ENCODE measurements at regions not wholly inside any gene's neighbourhood (a gene's known extent, or its start where the extent isn't known, plus 50 kb on each side); places are given as distances from the start of the nearest gene placed in this dataset.

DNA sequence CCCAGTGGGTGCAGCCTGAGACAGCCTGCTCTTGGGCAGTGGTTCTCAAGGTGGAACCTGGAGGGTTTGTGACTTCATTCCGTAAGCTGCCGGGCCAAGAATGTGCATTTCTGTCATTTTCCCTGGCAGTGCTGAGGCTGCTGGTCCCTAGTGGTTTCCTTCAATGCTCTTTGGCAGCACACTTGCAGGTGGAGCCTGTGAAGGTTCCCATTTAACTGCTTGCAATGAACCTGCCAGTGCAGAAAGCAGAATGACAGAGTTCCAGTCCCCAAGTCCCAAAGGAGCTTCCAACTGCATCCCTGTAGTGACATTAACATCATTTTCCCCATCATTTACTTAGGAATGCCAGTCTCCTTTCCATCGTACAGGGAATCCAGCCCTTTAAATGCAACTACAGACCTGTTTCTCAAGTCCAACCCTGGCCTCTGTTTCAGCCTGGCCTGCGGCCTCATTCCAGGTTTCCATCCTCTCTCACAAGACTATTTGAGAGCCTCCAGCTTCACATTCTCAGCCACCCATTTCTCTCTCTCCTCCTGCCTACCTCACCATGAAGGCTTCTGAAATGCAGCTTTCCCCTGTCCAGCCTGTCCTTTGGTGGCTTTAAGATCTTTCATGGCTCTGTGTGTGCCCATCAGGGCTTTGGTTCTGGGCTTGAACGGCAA lies 149.7 kb upstream of the GGTLC1 start:
- TF ChIP-seq, protein P1, sequence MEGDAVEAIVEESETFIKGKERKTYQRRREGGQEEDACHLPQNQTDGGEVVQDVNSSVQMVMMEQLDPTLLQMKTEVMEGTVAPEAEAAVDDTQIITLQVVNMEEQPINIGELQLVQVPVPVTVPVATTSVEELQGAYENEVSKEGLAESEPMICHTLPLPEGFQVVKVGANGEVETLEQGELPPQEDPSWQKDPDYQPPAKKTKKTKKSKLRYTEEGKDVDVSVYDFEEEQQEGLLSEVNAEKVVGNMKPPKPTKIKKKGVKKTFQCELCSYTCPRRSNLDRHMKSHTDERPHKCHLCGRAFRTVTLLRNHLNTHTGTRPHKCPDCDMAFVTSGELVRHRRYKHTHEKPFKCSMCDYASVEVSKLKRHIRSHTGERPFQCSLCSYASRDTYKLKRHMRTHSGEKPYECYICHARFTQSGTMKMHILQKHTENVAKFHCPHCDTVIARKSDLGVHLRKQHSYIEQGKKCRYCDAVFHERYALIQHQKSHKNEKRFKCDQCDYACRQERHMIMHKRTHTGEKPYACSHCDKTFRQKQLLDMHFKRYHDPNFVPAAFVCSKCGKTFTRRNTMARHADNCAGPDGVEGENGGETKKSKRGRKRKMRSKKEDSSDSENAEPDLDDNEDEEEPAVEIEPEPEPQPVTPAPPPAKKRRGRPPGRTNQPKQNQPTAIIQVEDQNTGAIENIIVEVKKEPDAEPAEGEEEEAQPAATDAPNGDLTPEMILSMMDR (IDR thresholded peaks at IDR 0.05; ENCODE audit: low read depth, low read length): no peak
- in situ Hi-C loops (cut with HindIII; ENCODE audit: low sequenced_read_pairs): no loop called here
- no peak for DNase-seq (ENCODE audit: low read depth, low spot score)
- no peak overlapping the region for H3K4me3 ChIP-seq (ENCODE audit: low read depth, low read length)

DNA sequence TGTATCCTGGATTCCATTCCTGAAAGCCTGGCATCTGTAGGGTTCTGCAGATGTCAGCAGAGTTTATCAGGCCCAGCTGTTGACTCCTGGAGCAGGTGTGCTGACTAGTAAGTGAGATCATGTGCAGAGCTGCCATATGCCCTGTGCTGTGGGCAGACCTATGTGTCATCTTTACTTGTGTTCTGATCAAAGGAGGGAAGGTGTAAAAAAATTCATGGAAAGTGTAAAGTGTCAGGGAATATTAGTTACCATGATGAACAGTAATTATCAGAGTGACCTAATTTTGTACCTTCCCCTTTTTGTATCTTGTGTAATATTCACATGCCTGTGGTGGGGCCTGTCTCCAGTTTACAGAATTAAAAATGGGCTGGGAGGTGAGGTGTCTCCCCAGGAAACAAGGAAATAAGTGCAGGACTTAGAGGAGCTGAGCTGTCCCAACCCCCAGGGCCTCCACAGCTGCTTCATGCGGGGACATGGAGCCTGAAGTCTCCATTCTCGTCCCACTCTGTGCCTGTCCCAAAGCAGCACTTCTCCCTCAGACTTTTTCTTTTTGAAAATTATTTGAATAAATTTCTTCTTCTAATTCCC lies 148.2 kb upstream of the GGTLC1 start:
- in situ Hi-C loops (cut with HindIII; ENCODE audit: low sequenced_read_pairs): no loop called here

DNA sequence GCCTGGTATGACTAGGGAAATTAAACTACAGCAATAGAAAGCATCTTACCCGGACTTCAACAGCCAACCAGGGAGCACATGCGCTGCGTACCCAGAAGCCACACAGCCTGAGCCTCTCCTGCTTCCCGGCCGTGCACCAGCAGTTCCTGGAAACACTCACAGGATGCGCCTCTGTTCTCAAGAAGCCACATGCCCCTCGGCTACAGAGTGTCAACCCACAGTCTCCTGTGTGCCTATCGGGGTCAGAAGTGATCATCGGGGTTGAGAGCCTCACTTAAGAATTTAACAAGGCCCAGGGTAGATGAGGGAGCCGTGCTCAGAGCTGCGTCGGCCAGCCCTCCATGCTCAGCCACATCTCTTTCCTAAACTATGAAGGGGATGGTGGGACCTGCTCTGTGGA lies 147.2 kb upstream of the GGTLC1 start:
- in situ Hi-C loops (cut with HindIII; ENCODE audit: low sequenced_read_pairs): no loop called here
- TF ChIP-seq, protein P1 (IDR thresholded peaks at IDR 0.05; ENCODE audit: low read depth, low read length): no peak
- DNase-seq (ENCODE audit: low read depth, low spot score): no peak
- no peak overlapping the region for H3K4me3 ChIP-seq (ENCODE audit: low read depth, low read length)

More for the DNA sequence above, 148.2 kb upstream of the GGTLC1 start:
- no peak overlapping the region for H3K4me3 ChIP-seq (ENCODE audit: low read depth, low read length)
- TF ChIP-seq, protein P1 (IDR thresholded peaks at IDR 0.05; ENCODE audit: low read depth, low read length): no peak
- DNase-seq (ENCODE audit: low read depth, low spot score): no peak

DNA sequence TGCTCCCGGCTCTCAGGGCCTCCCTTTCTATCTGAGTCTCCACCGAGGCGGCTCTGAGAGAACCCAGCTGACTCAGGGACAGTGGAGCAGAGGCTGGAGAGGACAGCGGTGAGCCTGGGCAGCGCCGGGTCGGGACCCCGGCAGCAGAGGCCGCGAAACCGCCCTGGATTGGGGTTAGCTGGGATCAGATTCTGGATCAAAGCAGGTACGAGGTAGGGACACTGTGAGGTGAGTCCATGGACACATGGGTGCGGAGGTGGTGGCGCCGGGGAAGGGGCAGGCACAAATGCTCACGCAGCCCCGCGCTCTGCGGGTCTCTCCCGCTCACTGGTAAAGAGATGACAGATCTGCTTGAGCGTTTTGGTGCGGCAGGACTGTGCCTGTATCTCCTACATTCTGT lies 146.4 kb upstream of the GGTLC1 start:
- TF ChIP-seq, protein P1 (IDR thresholded peaks at IDR 0.05; ENCODE audit: low read depth, low read length): no peak
- no peak for DNase-seq (ENCODE audit: low read depth, low spot score)
- H3K4me3 ChIP-seq (ENCODE audit: low read depth, low read length): no peak overlapping the region
- in situ Hi-C loops (cut with HindIII; ENCODE audit: low sequenced_read_pairs): no loop called here

DNA sequence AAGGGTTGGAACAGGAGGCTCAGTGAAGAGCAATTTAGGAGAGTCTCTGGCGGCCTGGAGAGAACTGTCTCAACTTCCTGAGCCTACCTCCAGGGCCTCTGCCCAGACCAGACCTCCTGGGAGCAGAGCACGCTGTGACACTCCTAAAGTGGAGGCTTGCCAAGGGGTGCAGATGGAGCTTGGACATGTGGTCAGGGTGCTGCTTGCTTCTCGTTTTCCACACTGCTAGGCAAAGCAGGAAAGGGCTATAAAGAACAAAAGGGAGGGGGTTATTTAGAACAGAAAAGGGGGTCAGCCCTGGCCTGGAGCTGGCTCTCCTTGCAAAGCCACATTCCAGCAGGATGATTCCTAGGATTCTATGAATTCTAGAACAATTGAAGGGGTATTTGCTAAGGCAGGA lies 145.7 kb upstream of the GGTLC1 start:
- TF ChIP-seq, protein P1 (IDR thresholded peaks at IDR 0.05; ENCODE audit: low read depth, low read length): no peak
- no peak for DNase-seq (ENCODE audit: low read depth, low spot score)
- no peak overlapping the region for H3K4me3 ChIP-seq (ENCODE audit: low read depth, low read length)
- in situ Hi-C loops (cut with HindIII; ENCODE audit: low sequenced_read_pairs): no loop called here

DNA sequence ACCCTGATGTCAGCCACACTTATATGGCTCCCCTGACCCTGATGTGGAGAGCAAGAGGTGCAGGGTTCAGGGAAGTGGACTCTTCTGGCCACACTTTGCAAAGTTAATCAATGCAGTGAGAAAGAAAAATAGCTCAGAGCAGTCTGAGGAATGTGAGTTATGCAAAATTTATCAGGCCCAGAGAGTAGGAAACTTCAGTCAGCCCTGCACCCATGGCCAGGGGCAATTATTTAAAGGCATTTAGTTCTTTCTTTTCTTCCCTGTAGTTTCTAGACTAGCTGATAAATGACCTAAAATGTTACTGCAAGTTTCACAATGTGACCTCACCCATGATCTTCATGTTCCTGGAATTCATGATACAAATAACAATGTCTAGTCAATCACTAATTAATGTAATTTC lies 143.7 kb upstream of the GGTLC1 start:
- in situ Hi-C loops (cut with HindIII; ENCODE audit: low sequenced_read_pairs): no loop called here
- no peak overlapping the region for H3K4me3 ChIP-seq (ENCODE audit: low read depth, low read length)
- TF ChIP-seq, protein P1 (IDR thresholded peaks at IDR 0.05; ENCODE audit: low read depth, low read length): no peak
- DNase-seq (ENCODE audit: low read depth, low spot score): no peak
